ACHN (cell line): ENCODE measurements at regions not wholly inside any gene's neighbourhood (a gene's known extent, or its start where the extent isn't known, plus 50 kb on each side); places are given as distances from the start of the nearest gene placed in this dataset.

Experiments
- DNase-seq: peaks from one replicate; pipeline ENCODE4 v3.0.0-alpha.2; 2015
- in situ Hi-C: cut with HindIII; loops from 2 replicates; pipeline ENCODE4 v1.10.0; 2017; ENCODE audit warnings: low sequenced_read_pairs, low pct_ligation_motif_present, low pct_unique_long_range_greater_than_20kb

GRCh38 chr5:68489556-68489955 lies 274.0 kb downstream of the PIK3R1 start:
- DNase-seq: no peak
- in situ Hi-C loops: no loop called here

- no peak for DNase-seq
- in situ Hi-C loops: no loop called here
These were observed 274.9 kb downstream of the PIK3R1 start for GRCh38 chr5:68490406-68490805.

- in situ Hi-C loops: no loop called here
- DNase-seq: no peak
These were observed 279.2 kb downstream of the PIK3R1 start for GRCh38 chr5:68494771-68495170.

- in situ Hi-C loops: no loop called here
- DNase-seq: no peak
These were observed 284.4 kb downstream of the PIK3R1 start for GRCh38 chr5:68499987-68500386.

- in situ Hi-C loops: no loop called here
These were observed 285.3 kb downstream of the PIK3R1 start for GRCh38 chr5:68500813-68501212.

GRCh38 chr5:68502531-68502930 lies 287.0 kb downstream of the PIK3R1 start:
- in situ Hi-C loops: no loop called here

More at GRCh38 chr5:68500813-68501212, 285.3 kb downstream of the PIK3R1 start:
- DNase-seq: no peak

GRCh38 chr5:68504306-68504705 lies 288.8 kb downstream of the PIK3R1 start:
- in situ Hi-C loops: no loop called here
- DNase-seq: no peak

More at GRCh38 chr5:68502531-68502930, 287.0 kb downstream of the PIK3R1 start:
- no peak for DNase-seq

- no peak for DNase-seq
- in situ Hi-C loops: no loop called here
These were observed 290.6 kb downstream of the PIK3R1 start for GRCh38 chr5:68505917-68506860.

- DNase-seq: no peak
- in situ Hi-C loops: no loop called here
These were observed 300.0 kb downstream of the PIK3R1 start for GRCh38 chr5:68515514-68515913.

- no peak for DNase-seq
- in situ Hi-C loops: no loop called here
These were observed 302.7 kb downstream of the PIK3R1 start for GRCh38 chr5:68518286-68518685.

- in situ Hi-C loops: no loop called here
- DNase-seq: no peak
These were observed 303.6 kb downstream of the PIK3R1 start for GRCh38 chr5:68519143-68519542.

GRCh38 chr5:68521776-68522175 lies 306.2 kb downstream of the PIK3R1 start:
- in situ Hi-C loops: no loop called here

GRCh38 chr5:68522863-68523262 lies 307.3 kb downstream of the PIK3R1 start:
- in situ Hi-C loops: no loop called here

More at GRCh38 chr5:68521776-68522175, 306.2 kb downstream of the PIK3R1 start:
- no peak for DNase-seq

GRCh38 chr5:68528821-68529273 lies 313.3 kb downstream of the PIK3R1 start:
- no peak for DNase-seq
- in situ Hi-C loops: no loop called here

More at GRCh38 chr5:68522863-68523262, 307.3 kb downstream of the PIK3R1 start:
- DNase-seq: no peak

GRCh38 chr5:68529581-68529980 lies 314.0 kb downstream of the PIK3R1 start:
- in situ Hi-C loops: no loop called here
- DNase-seq: no peak

- in situ Hi-C loops: no loop called here
- no peak for DNase-seq
These were observed 316.4 kb downstream of the PIK3R1 start for GRCh38 chr5:68531970-68532369.

- in situ Hi-C loops: no loop called here
- no peak for DNase-seq
These were observed 317.5 kb downstream of the PIK3R1 start for GRCh38 chr5:68533051-68533450.

GRCh38 chr5:68533571-68534084 lies 318.1 kb downstream of the PIK3R1 start:
- in situ Hi-C loops: no loop called here
- DNase-seq: no peak

- in situ Hi-C loops: no loop called here
- DNase-seq: no peak
These were observed 318.8 kb downstream of the PIK3R1 start for GRCh38 chr5:68534131-68534940.
